Spleen (tissue), 11 donors: ENCODE measurements at regions not wholly inside any gene's neighbourhood (a gene's known extent, or its start where the extent isn't known, plus 50 kb on each side); places are given as distances from the start of the nearest gene placed in this dataset.

Experiments used
- DNase-seq: peaks from one replicate; pipeline ENCODE4 v3.0.0-alpha.2; 2020
- H3K27ac ChIP-seq, 8 donors: fragments of 200-600 bp; sonication (generic) in 7 of 8; 1 replicate in 4 of 8; 2 replicates in 4 of 8; pipeline versions ENCODE4 v1.5.0 to v1.8.0; 2016 to 2021; ENCODE audit warnings: inconsistent platforms in 4 of 8, mild to moderate bottlenecking in 4 of 8, moderate library complexity in 1 of 8
- H3K27me3 ChIP-seq, 7 donors: fragments of 200-600 bp; sonication (generic) in 6 of 7; replicated peaks in 1 of 7; 1 replicate in 4 of 7; 2 replicates in 3 of 7; pipeline versions ENCODE4 v1.5.0 to v1.8.0; 2016 to 2021; ENCODE audit warnings: inconsistent platforms in 3 of 7, mild to moderate bottlenecking in 1 of 7
- H3K36me3 ChIP-seq, 6 donors: fragments of 200-600 bp; sonication (generic) in 5 of 6; 1 replicate in 4 of 6; 2 replicates in 2 of 6; pipeline versions ENCODE4 v1.5.0 to v1.8.0; 2016 to 2021; ENCODE audit warnings: inconsistent platforms in 2 of 6
- H3K4me1 ChIP-seq, 6 donors: fragments of 200-600 bp; sonication (generic) in 5 of 6; 1 replicate in 3 of 6; 2 replicates in 3 of 6; pipeline versions ENCODE4 v1.5.0 to v1.8.0; 2016 to 2021; ENCODE audit warnings: inconsistent platforms in 3 of 6
- H3K4me3 ChIP-seq, 8 donors: fragments of 200-600 bp; sonication (generic) in 7 of 8; 1 replicate in 4 of 8; 2 replicates in 4 of 8; pipeline versions ENCODE4 v1.5.0 to v1.8.0; 2016 to 2021; ENCODE audit warnings: inconsistent platforms in 4 of 8, mild to moderate bottlenecking in 4 of 8, moderate library complexity in 2 of 8
- H3K9me3 ChIP-seq, 8 donors: fragments of 200-600 bp; sonication (generic) in 7 of 8; 1 replicate in 4 of 8; 2 replicates in 4 of 8; pipeline versions ENCODE4 v1.5.0 to v1.8.0; 2016 to 2021; ENCODE audit warnings: inconsistent platforms in 4 of 8
- CTCF ChIP-seq, 11 experiments: fragments of 200-600 bp in 7 of 11; fragments of 450-650 bp in 4 of 11; sonication (generic) in 4 of 11; IDR thresholded peaks in 8 of 11; conservative IDR thresholded peaks in 3 of 11; 1 replicate in 7 of 11; 2 replicates in 4 of 11; pipeline versions ENCODE4 v1.4.0 to v1.8.0; 2016 to 2021; ENCODE audit warnings: antibody characterized with exemption in 11 of 11, inconsistent platforms in 4 of 11, mild to moderate bottlenecking in 1 of 11
- POLR2A ChIP-seq, 3 donors: fragments of 450-650 bp; IDR thresholded peaks; one replicate each; pipeline ENCODE4 v1.5.1; 2017; ENCODE audit warnings: antibody characterized with exemption in 3 of 3, mild to moderate bottlenecking in 1 of 3
- POLR2AphosphoS5 ChIP-seq, 3 donors: sonication (generic); formaldehyde crosslinking; IDR thresholded peaks; one replicate each; pipeline ENCODE4 v1.5.1; 2017; ENCODE audit warnings: antibody characterized with exemption in 3 of 3
- WGBS, 5 donors: extraction: QIAGEN DNeasy Blood & Tissue Kit in 3 of 5; methylation state at CpG; one replicate each; pipeline versions ENCODE4 v1.1.5 to v1.1.7; 2013 to 2018; 5-methylcytosine and 5-hydroxymethylcytosine counted together
- intact Hi-C: fragments of 100-400 bp; cut with DNase I; formaldehyde crosslinking; loops from one replicate; pipeline ENCODE4 v1.15.0; 2023; ENCODE audit warnings: low total_unique reads
- donor health status: healthy with polysubstance abuse.
- donor health status: DM: no; HTN: no; CAD: no; lungs with moderate emphysema.
- donor health status: DM: no; HTN: no; CAD: no.
- donor health status: Bipolar disorder and iron deficiency.
- donor health status: healthy.
- donor health status: DM: no; HTN: no; CAD: no.
- donor health status: DM: yes; HTN: yes; CAD: no.

GRCh38 chr5:98173334-98173733, 600.1 kb upstream of the RGMB start:
- H3K27ac ChIP-seq, result no peak overlapping the region
- intact Hi-C loops, result no loop called here
- no peaks in the 10 kb centered on the region for H3K27me3 ChIP-seq
- H3K4me3 ChIP-seq, result no peak overlapping the region
- no peak for TF ChIP-seq POLR2A (IDR thresholded peaks at IDR 0.05)
- no peak for TF ChIP-seq CTCF (IDR thresholded peaks at IDR 0.05 in 8 of 11, conservative IDR thresholded peaks at IDR 0.05 in 3 of 11)
- TF ChIP-seq POLR2AphosphoS5 (IDR thresholded peaks at IDR 0.05), result no peak
- DNase-seq, result no peak
- H3K9me3 ChIP-seq, result no peaks in the 10 kb centered on the region
- no peaks in the 10 kb centered on the region for H3K36me3 ChIP-seq
- H3K4me1 ChIP-seq, result no peaks in the 10 kb centered on the region

- H3K36me3 ChIP-seq, result no peaks in the 10 kb centered on the region
- no peak for DNase-seq
- no peak overlapping the region for H3K27ac ChIP-seq
- H3K27me3 ChIP-seq, result no peaks in the 10 kb centered on the region
- peaks cover 0 to 7% (median 0%) of the 10 kb centered on the region in 8 donors for H3K9me3 ChIP-seq
- TF ChIP-seq POLR2AphosphoS5 (IDR thresholded peaks at IDR 0.05), result no peak
- H3K4me3 ChIP-seq, result no peak overlapping the region
- no peaks in the 10 kb centered on the region for H3K4me1 ChIP-seq
- intact Hi-C loops, result no loop called here
These were observed 598.0 kb upstream of the RGMB start for GRCh38 chr5:98175474-98175873.

- Histone ChIP-seq H3K9me3 (peaks cover 0 to 14% (median 0%) of the 10 kb centered on the region in 8 donors), H3K27me3 (no peaks in the 10 kb centered on the region), H3K27ac (no peak overlapping the region), H3K4me1 (no peaks in the 10 kb centered on the region), H3K36me3 (no peaks in the 10 kb centered on the region), H3K4me3 (no peak overlapping the region)
- no peak for DNase-seq
- intact Hi-C loops, result no loop called here
- TF ChIP-seq CTCF (IDR thresholded peaks at IDR 0.05 in 8 of 11, conservative IDR thresholded peaks at IDR 0.05 in 3 of 11) (no peak), POLR2A (IDR thresholded peaks at IDR 0.05) (no peak), POLR2AphosphoS5 (IDR thresholded peaks at IDR 0.05) (no peak)
- 57 to 82% (median 72%) methylated on average over 8 of the region's 8 CpGs for WGBS, 5 donors
These were observed 593.4 kb upstream of the RGMB start for GRCh38 chr5:98179791-98180755.

GRCh38 chr5:98186128-98186527, 587.3 kb upstream of the RGMB start:
- no peaks in the 10 kb centered on the region for H3K27me3 ChIP-seq
- no peaks in the 10 kb centered on the region for H3K4me1 ChIP-seq
- no peak for DNase-seq
- H3K9me3 ChIP-seq, result peaks cover 0 to 9% (median 0%) of the 10 kb centered on the region in 8 donors
- intact Hi-C loops, result no loop called here
- H3K36me3 ChIP-seq, result no peaks in the 10 kb centered on the region
- 87 to 100% (median 97%) methylated on average over 1 of the region's 1 CpG for WGBS, 5 donors
- H3K4me3 ChIP-seq, result no peak overlapping the region
- TF ChIP-seq CTCF (IDR thresholded peaks at IDR 0.05 in 8 of 11, conservative IDR thresholded peaks at IDR 0.05 in 3 of 11), result no peak
- no peak for TF ChIP-seq POLR2AphosphoS5 (IDR thresholded peaks at IDR 0.05)
- no peak for TF ChIP-seq POLR2A (IDR thresholded peaks at IDR 0.05)
- no peak overlapping the region for H3K27ac ChIP-seq
